ENCODE measurements at regions not wholly inside any gene's neighbourhood (a gene's known extent, or its start where the extent isn't known, plus 50 kb on each side); places are given as distances from the start of the nearest gene placed in this dataset.

DNA sequence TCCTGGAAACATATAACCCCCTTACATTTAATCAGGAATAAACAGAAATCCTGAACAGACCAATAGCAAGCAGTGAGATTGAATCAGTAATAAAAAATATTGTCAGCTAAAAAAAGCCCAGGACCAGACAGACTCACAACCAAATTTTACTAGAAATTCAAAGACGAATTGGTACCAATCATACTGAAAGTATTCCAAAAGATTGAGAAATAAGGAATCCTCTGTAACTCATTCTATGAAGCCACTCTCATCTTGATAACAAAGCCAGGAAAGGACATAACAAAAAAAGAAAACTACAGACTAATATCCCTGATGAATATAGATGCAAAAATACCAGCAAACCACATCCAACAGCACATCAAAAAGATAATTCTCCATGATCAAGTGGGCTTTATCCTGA, 714.0 kb downstream of the SEMA5A start:
- TF ChIP-seq, protein P1, sequence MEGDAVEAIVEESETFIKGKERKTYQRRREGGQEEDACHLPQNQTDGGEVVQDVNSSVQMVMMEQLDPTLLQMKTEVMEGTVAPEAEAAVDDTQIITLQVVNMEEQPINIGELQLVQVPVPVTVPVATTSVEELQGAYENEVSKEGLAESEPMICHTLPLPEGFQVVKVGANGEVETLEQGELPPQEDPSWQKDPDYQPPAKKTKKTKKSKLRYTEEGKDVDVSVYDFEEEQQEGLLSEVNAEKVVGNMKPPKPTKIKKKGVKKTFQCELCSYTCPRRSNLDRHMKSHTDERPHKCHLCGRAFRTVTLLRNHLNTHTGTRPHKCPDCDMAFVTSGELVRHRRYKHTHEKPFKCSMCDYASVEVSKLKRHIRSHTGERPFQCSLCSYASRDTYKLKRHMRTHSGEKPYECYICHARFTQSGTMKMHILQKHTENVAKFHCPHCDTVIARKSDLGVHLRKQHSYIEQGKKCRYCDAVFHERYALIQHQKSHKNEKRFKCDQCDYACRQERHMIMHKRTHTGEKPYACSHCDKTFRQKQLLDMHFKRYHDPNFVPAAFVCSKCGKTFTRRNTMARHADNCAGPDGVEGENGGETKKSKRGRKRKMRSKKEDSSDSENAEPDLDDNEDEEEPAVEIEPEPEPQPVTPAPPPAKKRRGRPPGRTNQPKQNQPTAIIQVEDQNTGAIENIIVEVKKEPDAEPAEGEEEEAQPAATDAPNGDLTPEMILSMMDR (IDR thresholded peaks at IDR 0.05; ENCODE audit: low read depth, low read length): no peak
- no peak for TF ChIP-seq EZH2phosphoT487 (IDR thresholded peaks at IDR 0.05; ENCODE audit: low read depth)
